HCEC 1CT (cell line): ENCODE measurements at regions not wholly inside any gene's neighbourhood (a gene's known extent, or its start where the extent isn't known, plus 50 kb on each side); places are given as distances from the start of the nearest gene placed in this dataset.
"Not testable (repeated sequence)": the region's sequence is repeated elsewhere in the genome, so short reads cannot be mapped to it uniquely, and the experiment has no call there.

Experiments used
- DNase-seq: peaks from one replicate; pipeline ENCODE4 v3.0.0-alpha.2; 2017

DNA sequence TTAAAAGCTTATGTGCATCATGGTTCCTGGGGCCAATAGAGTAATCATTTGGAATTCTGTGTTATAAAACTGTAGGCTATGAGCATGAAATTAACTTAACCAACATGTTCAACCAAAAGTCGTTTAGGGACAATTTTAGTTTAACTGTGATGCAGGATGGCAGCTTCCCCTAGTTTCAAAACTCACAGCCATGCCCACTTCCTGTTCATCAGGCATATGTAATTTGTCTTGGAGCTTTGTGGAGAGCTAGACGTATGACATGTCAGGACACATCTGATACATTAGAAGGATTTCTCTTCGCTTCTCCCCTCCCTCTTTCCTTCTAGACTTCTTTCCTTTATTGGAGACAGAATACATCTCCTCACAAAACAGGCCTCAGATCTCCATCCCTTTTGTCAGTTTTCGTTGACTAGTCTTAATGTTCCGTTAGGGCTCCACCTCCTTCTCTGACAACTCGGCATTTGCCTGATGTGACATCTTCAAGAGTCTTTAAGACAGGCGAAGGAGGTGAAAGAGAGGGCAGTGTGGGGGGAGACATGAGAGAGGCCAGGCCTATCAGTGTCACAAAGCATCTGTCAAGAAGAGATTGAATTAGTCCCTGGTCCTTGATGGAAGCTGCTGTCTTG, 176.0 kb downstream of the MSX2 start:
- DNase-seq = no peak

DNA sequence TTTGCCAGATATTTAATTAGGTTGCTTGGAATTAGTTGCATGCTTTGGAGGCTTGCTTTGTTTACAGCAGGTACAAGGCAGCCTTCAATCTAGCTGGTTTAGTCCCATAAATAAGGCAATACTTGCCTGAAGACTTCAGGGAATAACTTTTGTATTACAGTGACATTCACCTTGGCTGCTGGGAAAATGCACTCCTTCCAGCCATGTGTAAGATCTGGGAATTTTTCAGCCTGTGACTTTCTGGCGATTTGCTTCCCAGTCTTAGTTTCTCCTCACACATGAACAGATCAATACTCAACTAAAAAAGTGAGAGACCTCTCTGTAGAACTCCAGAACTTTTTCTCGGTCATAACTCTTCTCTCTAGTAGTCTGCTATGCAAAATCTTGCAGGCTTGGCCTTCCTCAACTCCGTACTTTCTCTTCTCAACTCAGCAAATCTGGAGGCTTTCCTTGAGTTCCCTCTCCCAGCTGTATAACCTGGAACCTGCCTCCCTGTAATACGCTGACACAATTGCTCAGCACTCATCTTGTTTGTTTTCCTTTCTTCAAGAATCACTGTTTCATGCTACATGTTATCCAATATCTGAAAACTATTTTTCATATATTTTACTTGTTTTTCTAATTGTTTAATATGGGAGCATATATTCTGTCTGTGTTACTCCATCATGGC, 173.0 kb downstream of the MSX2 start:
- DNase-seq = no peak

DNA sequence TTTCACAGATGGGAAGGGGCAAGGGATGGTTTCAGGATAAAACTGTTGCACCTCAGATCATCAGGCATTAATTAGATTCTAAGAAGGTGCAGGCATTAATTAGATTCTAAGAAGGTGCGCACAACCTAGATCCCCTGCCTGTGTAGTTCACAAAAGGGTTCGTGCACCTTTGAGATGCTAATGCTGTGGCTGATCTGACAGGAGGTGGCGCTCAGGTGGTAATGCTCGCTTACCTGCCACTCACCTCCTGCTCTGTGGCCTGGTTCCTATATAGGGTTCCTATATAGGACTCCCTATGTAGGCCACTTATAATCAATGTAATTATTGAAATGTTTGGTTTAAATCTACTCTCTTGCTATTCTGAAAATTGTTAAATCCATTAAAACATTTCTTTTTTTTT, 171.0 kb downstream of the MSX2 start:
- no peak for DNase-seq

DNA sequence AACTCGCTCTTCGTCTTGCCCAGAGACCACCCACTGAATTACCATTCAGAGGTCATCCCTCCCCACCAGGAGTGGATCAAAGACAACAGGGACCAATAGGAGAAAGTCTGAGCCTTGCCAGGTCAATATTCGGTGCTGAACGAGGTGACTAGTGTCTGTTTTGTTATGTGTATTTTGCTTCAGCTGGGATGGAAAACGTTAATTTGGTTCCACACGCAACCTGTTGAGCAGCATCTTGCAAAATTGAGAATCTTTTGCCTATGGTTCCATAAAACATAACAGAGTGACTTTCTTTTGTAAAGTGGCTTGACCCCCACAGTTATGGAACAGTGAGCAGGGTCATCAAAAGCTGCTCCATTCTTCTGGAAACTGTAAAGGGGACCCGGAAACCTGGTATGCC, 168.4 kb downstream of the MSX2 start:
- DNase-seq = no peak

DNA sequence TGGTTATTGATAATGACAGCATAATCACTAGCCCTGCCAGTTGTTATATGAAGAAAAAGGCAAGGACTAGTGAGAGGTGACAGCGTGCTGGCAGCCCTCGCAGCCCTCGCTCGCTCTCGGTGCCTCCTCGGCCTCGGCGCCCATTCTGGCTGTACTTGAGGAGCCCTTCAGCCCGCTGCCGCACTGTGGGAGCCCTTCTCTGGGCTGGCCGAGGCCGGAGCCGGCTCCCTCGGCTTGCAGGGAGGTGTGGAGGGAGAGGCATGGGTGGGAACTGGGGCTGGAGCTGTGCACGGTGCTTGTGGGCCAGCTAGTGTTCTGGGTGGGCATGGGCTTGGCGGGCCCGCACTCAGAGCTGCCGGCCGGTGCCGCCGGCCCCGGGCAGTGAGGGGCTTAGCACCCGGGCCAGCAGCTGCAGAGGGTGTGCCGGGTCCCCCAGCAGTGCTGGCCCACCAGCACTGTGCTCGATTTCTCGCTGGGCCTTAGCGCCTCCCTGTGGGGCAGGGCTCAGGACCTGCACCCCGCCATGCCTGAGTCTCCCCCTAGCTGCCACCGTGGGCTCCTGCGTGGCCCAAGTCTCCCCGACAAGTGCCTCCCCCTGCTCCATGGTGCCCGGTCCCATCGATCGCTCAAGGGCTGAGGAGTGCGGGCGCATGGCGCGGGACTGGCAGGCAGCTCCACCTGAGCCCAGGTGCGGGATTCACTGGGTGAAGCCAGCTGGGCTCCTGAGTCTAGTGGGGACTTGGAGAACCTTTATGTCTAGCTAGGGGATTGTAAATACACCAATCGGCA, 156.2 kb downstream of the MSX2 start:
- not testable (repeated sequence) for DNase-seq

DNA sequence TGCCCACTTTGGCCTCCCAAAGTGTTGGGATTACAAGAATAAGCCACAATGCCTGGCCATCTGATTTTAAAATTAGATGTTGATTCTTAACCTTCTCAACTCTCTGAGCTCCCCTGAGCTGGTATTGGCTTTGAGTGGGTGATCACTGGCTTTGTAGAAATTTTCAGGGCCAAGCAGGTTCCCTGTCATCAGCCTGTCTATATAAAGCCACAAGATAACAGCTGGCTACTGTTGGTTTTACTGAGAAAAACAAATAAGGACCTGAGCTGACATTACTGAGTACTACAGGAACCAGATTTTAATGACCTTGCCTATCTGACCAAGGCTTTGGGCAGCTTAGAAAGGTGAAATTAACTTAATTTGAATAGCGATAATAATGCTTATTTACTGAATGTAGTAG, 153.6 kb downstream of the MSX2 start:
- DNase-seq = no peak

DNA sequence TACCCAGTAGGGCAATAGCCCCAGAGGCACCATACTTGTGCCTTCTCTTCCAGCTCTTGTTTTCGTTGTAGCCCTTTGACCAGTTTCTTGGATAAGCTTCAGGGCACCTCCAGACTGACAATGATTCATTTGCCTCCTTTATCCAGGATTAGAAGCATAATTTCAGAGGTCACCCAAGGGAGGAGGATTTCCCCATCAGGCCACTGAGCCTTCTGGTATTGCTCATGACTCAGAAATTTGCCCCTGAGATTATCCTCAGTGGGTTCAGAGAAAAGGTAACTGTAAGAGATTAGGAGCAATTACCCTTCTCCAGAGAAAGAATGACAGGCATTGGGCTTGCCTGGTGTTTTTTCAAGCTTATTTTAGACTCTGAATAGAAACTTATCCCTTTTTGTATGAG, 147.9 kb downstream of the MSX2 start:
- no peak for DNase-seq

DNA sequence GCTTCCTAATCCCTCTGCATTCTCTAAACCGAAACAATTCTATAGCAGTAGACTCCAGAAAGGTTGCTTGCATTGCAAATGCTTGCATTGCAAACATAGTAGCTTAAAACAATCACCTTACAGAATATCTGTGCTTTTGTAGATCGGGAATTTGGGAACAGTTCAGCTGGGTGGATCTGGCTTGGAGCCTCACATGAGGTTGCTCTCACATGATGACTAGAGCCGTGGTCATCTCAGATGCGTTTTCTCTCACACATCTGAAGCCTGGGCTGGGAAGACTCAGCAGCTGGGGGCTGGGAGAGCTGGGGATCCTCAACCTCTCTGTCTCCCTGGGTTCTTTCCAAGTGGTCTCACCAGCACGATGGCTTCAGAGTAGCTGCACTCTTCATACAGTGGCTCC, 127.8 kb downstream of the MSX2 start:
- no peak for DNase-seq

DNA sequence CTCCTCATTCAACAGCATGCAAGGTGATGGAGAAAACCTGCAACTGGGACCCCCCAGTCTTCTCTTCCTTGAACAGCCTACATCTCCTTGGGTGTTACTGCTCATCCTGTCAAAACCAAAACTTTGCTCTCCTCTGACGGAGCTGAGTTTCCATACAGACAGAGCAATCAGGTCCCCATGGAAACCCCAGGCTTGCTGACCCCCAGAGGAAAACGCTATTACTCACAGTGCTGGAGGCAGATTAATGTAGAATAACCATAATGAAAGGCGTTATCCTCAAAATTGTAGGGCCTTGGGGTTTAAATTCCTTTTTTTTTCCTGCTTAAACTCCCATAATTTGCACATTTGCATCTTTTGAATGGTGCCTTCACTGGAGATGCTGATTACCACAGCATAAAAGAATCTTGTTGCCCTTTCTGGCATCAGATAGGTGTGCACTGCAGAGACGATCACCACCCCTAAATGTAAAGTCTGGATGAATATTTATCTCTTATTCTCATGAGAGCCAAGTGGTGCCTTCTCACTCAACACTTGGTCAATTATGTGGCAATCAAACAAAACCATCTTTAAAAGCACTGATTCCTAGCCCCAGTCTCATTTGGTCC, 126.3 kb downstream of the MSX2 start:
- no peak for DNase-seq

DNA sequence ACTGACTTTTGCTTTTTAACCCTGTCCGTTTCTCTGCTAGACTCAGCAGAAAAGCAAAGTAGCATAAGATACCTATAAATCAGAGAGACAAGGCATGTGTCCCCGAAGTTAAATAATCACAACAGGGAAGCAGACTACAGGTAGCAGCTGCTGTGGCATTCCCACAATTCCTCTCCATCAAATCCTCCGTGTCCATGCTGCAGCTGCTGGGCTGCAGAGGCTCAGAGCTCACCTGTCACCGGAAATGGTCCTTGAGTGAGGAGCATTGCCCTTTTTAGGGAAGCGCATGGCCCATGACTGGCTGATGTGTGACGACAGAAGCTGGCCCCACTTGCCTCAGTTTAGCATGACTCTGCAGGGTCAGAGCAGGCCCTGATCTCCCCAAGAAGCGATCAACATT, 125.0 kb downstream of the MSX2 start:
- no peak for DNase-seq

DNA sequence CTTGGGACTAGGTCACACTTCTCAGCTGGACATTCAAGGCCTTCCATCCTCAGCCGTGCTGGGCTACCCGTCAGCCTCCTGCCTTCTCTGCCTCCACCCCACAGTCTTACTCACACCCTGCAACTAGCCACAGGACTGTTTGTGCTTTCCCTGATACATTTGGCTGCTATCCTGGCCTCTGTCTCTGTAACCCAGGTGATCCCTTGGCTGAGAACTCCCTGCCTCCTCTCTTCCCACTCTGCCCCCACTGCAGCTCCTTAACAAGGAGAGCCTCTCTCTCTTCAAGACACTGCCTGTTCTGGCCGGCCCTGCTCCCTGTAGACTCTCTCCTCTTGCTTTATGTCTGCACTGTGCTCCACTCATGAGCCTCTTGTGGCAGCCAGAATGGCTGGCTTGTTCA, 120.6 kb downstream of the MSX2 start:
- no peak for DNase-seq

DNA sequence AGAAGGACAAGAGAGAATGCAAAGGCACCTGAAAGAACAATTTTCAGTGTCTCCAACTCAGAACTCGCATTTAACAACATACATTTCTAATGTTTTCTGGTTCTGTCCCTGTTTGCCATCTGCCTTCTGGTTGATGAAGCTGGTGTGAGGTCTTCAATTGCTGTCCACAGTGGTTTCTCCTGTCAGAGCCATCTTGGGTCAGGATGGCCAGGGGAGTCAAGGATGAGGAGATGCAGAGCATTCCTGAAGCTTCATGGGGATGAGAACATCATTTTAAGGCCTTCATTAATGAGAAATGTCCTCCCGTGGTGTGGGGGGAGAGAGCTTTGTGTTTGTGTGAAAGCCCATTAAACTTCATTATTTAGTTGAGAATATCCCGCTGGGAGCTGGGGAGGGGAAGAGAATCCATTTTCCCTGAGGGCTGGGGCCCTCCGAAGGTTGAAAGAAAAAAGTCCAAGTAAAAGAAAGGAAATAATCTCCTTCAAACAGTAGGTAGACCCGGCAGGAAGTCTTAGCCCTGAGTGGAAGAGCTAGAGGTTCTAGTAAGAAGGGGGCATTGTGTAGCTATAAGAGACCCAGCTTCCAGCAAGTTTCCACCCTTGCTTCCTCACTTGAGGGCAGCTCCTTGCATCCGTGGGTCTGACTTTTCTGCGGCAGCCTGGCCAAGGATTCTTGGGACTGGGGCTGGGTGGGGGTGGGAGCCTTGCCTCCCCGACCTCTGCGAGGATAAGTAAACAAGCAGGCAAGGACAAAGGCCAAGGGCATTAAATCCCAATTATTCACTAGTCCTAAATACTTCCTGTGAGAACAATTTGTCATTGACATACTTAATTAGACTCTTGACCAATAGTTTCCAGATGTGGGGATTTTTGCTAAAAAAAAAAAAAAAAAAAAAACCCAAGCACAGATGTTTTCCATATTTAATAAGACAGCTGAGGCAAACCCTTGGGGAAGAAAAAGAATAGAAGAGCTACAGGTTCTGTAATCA, 119.2 kb downstream of the MSX2 start:
- no peak for DNase-seq

DNA sequence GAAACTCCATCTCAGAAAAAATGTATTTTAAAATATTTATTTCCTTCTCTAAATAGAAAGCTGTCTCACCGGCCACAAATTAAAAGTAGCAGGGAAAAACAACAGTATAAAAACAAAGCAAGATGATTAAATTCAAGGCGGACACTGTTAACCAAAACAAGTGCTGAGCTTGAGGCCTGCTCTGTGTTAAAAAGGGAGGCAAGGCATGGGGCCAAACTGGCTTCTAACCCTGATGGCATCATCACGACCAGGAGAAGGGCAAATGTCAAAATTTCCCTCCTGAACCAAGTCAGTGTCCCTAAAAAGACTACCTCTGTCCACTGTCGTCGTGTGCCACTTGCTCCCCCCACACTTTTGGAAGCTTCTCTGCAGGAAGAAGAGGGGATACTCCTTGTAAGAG, 116.1 kb downstream of the MSX2 start:
- DNase-seq = no peak

DNA sequence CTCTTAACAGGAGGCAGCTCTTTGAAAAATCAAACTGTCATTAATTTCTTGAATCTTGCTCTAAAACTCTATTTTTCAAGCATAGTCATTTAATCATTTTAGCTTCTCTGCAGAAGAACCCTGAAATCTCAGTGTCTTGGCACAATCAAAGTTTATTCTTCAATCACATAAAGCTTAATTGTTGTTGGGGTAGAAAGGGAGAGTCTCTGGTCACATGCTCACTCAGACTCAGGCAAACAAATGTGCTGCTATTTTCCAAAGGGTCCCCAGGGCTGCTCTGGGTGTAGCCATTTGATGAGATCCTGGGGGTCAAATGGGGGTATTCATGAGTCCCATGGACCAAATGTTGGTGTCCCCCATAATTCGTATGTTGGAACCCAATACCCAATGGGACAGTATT, 114.8 kb downstream of the MSX2 start:
- DNase-seq = no peak

DNA sequence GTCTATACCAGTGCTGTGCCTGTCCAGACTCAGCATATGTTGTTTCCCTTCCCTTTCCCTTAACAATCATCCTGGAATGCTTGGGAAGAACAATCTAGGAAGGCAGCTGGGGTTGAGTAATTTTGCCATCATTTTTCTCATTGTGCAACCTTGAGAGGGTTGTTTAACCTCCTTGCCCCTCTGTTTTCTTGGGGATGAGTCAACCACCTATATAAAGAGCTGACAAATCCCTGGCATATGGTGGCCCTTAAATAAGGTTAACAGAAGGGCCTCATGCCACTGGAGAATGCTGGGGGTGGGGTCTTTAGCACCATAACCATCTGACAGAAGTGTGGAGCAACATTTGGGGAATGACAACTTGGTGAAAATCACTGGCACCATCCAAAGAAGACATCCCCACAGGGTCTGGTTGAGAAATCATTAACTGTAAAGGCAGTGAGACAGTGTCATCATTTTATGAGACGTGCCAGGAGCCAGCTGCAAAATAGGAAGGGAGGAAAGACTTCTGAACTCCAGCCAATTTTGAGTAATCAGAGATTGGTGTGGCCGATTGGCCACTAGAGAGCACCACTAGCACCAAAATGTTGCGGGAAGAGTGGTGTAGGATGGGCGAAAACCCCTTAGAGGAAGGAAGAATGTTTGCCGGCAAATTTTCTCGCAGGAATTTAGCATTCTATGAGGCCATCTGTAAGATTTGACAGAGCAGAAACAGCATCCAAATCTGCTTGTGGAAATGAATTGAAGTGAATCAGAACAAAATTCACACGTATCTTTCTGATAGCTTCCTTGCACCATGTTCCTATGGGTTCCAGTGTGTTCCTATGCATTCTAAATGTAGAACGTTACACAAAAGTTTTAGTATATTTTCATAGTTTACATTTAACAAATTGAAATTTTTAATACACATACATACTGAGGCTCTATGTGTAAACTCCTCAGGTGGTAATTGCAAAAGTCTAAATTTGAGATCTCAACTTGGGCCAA, 113.8 kb downstream of the MSX2 start:
- no peak for DNase-seq

DNA sequence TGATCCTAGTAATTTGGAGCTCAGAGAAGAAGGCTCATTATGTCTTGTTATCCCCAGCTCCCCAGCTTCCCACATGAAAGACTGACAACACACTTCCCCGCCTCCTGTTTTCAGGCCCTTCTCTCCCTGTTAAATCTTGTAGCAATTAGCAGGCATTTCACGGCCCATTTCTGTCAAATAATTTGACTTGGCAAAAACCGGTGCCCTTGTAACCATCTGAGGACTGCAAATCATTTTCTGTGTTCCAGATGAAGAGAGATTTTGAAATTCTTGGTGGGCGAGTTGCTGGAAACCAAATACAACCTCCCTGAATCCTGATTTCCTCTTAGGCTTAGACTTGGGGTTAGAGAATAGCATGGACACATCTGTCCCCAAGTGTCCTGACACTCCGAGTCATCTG, 109.7 kb downstream of the MSX2 start:
- DNase-seq = no peak

DNA sequence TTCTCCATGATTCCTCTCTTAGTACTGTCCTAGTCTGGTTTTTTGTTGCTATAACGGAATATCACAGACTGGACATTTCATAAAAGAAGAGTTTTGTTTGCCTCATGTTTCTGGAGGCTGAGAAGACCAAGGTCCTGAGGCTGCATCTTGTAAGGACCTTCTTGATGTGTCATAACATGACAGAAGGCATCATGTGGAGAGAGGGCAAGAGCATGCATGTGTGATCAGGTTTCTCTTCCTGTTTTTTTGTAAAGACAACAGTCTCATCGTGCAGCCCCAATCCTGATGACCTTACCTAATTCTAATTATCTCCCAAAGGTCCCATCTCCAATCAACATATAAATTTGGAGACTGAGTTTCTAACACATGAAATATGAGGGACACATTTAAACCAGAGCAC, 108.4 kb downstream of the MSX2 start:
- DNase-seq = no peak

DNA sequence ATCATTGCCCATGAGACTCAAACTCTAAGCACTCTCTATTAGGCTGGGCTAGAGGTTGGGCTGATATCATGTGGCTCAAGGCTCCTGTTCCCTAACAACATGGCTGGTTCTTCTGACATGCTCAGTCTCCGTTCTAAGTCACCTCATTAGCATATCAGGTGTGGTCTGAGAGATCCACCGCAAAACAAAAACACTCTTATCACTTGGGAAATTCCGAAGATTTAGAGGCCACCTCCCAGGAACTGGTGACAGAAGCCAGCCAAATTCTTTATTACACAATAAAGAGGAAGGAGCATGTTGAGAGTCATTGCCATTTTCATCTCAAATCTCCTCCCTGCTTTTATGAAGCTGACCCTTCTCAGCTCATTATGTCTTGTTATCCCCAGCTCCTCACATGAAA, 107.6 kb downstream of the MSX2 start:
- DNase-seq = no peak

DNA sequence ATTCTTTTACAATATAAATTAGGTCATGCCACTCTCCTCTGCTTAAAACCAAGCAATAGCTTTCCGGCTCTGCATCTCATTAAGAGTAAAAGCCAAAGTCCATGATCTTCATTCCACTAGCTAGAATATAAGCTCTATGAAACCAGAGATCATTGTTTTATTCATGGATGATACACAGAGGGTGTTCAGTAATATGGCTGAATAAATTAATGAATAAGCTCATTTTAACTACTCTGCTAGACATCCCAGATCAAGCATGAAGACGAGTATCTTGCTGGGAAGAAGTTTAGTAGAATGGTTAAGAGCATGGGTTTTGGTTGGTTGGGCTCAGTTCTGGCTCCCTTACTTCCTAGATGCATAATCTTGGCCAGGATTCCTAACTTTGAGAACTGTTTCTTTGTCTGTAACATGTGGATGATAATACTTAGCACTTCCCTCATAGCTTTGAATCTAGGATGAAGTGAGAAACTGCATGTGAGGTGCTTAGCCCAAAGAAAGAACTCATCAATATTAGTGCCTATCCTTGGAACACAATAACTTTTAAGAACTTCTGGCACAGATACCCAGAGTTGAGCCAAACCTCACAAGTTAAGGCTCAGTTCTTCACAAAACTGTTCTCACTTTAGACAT, 106.8 kb downstream of the MSX2 start:
- DNase-seq = no peak

DNA sequence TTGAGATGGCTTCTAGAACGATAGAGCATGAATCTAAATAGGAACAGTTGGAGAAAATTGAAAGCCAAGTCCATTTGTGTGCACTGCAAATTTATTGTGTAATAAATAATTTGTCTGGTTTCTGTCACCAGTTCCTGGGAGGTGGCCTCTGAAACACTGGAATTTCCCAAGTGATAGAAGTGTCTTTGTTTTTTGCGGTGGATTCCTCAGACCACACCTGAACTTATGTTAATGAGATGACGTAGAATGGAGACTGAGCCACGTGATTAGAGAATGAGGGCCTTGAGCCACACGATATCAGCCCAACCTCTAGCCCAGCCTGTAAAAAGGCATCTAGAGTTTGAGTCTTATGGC, 105.1 kb downstream of the MSX2 start:
- DNase-seq = no peak
